ENCODE measurements at regions not wholly inside any gene's neighbourhood (a gene's known extent, or its start where the extent isn't known, plus 50 kb on each side); places are given as distances from the start of the nearest gene placed in this dataset.

- Histone ChIP-seq H3K27me3 (ENCODE audit: control insufficient read depth, insufficient read depth, low read length) (no peaks in the 10 kb centered on the region), H3K36me3 (ENCODE audit: control insufficient read depth, insufficient read depth, low read length) (no peaks in the 10 kb centered on the region), H3K4me3 (ENCODE audit: low read depth, low read length) (no peak overlapping the region)
- TF ChIP-seq CTCF (IDR thresholded peaks at IDR 0.05; ENCODE audit: insufficient read depth, low read depth, low read length) = no peak
- POLR2A ChIA-PET = no interaction called here
- CTCF ChIA-PET = no interaction called here
- DNase-seq (ENCODE audit: low read depth) = no peak
Observed at GRCh38 chr9:118271936-118272335, 567.7 kb downstream of the TLR4 start.

- ChIA-PET CTCF (no interaction called here), POLR2A (no interaction called here)
- no peaks in the 10 kb centered on the region for H3K36me3 ChIP-seq (ENCODE audit: control insufficient read depth, insufficient read depth, low read length)
- DNase-seq (ENCODE audit: low read depth) = no peak
- TF ChIP-seq CTCF (IDR thresholded peaks at IDR 0.05; ENCODE audit: insufficient read depth, low read depth, low read length) = no peak
- no peak overlapping the region for H3K4me3 ChIP-seq (ENCODE audit: low read depth, low read length)
- no peaks in the 10 kb centered on the region for H3K27me3 ChIP-seq (ENCODE audit: control insufficient read depth, insufficient read depth, low read length)
Observed at GRCh38 chr9:118273048-118273447, 568.8 kb downstream of the TLR4 start.

GRCh38 chr9:118276784-118277183 is 572.6 kb downstream of the TLR4 start:
- CTCF ChIA-PET = no interaction called here

GRCh38 chr9:118281772-118282171 is 577.6 kb downstream of the TLR4 start:
- ChIA-PET CTCF (no interaction called here), POLR2A (no interaction called here)
- H3K4me3 ChIP-seq (ENCODE audit: low read depth, low read length) = no peak overlapping the region

More at GRCh38 chr9:118276784-118277183, 572.6 kb downstream of the TLR4 start:
- no peak for DNase-seq (ENCODE audit: low read depth)
- Histone ChIP-seq H3K4me3 (ENCODE audit: low read depth, low read length) (no peak overlapping the region), H3K27me3 (ENCODE audit: control insufficient read depth, insufficient read depth, low read length) (no peaks in the 10 kb centered on the region), H3K36me3 (ENCODE audit: control insufficient read depth, insufficient read depth, low read length) (no peaks in the 10 kb centered on the region)
- no peak for TF ChIP-seq CTCF (IDR thresholded peaks at IDR 0.05; ENCODE audit: insufficient read depth, low read depth, low read length)
- POLR2A ChIA-PET = no interaction called here

GRCh38 chr9:118283488-118283887 is 579.3 kb downstream of the TLR4 start:
- ChIA-PET POLR2A (no interaction called here), CTCF (no interaction called here)
- no peak for TF ChIP-seq CTCF (IDR thresholded peaks at IDR 0.05; ENCODE audit: insufficient read depth, low read depth, low read length)
- no peaks in the 10 kb centered on the region for H3K27me3 ChIP-seq (ENCODE audit: control insufficient read depth, insufficient read depth, low read length)
- H3K4me3 ChIP-seq (ENCODE audit: low read depth, low read length) = no peak overlapping the region
- no peaks in the 10 kb centered on the region for H3K36me3 ChIP-seq (ENCODE audit: control insufficient read depth, insufficient read depth, low read length)
- no peak for DNase-seq (ENCODE audit: low read depth)

More at GRCh38 chr9:118281772-118282171, 577.6 kb downstream of the TLR4 start:
- no peak for DNase-seq (ENCODE audit: low read depth)
- TF ChIP-seq CTCF (IDR thresholded peaks at IDR 0.05; ENCODE audit: insufficient read depth, low read depth, low read length) = no peak
- Histone ChIP-seq H3K27me3 (ENCODE audit: control insufficient read depth, insufficient read depth, low read length) (no peaks in the 10 kb centered on the region), H3K36me3 (ENCODE audit: control insufficient read depth, insufficient read depth, low read length) (no peaks in the 10 kb centered on the region)

All from BJ (cell line).